Omental fat pad (tissue), 3 donors: ENCODE measurements at regions not wholly inside any gene's neighbourhood (a gene's known extent, or its start where the extent isn't known, plus 50 kb on each side); places are given as distances from the start of the nearest gene placed in this dataset.

ENCODE experiments used
- ATAC-seq: fragments of 150-250 bp; one replicate; pipeline ENCODE4 v1.9.1; 2016; ENCODE audit warnings: mild to moderate bottlenecking, moderate library complexity; ENCODE audit not compliant: low FRiP score
- DNase-seq: peaks from one replicate; pipeline ENCODE4 v3.0.0-alpha.2; 2019; ENCODE audit warnings: low spot score
- TF ChIP-seq, protein P1 (sequence below), 3 donors: fragments of 450-650 bp; IDR thresholded peaks; one replicate each; pipeline ENCODE4 v1.5.1; 2016 to 2017; ENCODE audit warnings: antibody characterized with exemption in 3 of 3, mild to moderate bottlenecking in 3 of 3, moderate library complexity in 2 of 3

DNA sequence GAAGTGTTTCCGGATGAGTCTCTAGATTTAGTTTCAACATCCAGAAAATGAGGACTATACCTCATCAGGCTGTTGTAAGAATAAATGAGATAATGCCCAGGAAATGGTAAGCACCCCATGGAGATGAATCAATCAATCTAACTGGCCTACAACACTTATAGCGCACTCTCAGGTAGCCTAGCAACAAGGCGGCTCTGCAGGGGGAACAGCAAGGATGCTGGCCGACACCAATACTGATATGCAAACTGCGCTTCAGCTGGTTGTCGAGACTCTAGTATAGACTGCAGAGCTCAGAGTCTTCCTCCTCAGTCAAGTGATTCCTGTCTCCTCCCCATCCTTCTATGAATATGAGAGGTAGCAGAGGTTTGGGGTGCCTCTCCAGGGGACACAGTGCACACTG lies 218.8 kb upstream of the WWC1 start:
- TF ChIP-seq, protein P1, sequence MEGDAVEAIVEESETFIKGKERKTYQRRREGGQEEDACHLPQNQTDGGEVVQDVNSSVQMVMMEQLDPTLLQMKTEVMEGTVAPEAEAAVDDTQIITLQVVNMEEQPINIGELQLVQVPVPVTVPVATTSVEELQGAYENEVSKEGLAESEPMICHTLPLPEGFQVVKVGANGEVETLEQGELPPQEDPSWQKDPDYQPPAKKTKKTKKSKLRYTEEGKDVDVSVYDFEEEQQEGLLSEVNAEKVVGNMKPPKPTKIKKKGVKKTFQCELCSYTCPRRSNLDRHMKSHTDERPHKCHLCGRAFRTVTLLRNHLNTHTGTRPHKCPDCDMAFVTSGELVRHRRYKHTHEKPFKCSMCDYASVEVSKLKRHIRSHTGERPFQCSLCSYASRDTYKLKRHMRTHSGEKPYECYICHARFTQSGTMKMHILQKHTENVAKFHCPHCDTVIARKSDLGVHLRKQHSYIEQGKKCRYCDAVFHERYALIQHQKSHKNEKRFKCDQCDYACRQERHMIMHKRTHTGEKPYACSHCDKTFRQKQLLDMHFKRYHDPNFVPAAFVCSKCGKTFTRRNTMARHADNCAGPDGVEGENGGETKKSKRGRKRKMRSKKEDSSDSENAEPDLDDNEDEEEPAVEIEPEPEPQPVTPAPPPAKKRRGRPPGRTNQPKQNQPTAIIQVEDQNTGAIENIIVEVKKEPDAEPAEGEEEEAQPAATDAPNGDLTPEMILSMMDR (IDR thresholded peaks at IDR 0.05): no peak
- ATAC-seq (no peak), DNase-seq (no peak)

DNA sequence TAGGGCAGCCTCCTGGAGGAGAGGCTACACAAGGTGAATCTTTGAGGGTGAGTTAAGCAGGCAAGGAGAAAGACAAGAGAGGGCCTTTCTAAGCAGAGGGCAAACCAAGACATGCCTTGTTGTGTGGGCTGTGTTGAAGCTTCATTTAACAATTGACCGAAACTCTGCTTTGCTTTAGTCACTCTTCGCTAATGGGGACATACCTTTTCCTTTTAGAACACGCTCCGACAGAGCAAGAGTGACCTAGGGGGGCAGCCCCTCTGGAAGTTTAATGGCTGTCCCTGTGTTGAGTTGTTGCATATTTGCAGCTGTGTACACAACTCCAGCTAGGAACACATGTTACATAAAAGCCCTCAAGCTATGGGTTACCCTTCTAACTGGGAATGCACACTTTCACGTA lies 218.1 kb upstream of the WWC1 start:
- DNase-seq: no peak
- no peak for ATAC-seq
- TF ChIP-seq, protein P1 (IDR thresholded peaks at IDR 0.05): no peak

DNA sequence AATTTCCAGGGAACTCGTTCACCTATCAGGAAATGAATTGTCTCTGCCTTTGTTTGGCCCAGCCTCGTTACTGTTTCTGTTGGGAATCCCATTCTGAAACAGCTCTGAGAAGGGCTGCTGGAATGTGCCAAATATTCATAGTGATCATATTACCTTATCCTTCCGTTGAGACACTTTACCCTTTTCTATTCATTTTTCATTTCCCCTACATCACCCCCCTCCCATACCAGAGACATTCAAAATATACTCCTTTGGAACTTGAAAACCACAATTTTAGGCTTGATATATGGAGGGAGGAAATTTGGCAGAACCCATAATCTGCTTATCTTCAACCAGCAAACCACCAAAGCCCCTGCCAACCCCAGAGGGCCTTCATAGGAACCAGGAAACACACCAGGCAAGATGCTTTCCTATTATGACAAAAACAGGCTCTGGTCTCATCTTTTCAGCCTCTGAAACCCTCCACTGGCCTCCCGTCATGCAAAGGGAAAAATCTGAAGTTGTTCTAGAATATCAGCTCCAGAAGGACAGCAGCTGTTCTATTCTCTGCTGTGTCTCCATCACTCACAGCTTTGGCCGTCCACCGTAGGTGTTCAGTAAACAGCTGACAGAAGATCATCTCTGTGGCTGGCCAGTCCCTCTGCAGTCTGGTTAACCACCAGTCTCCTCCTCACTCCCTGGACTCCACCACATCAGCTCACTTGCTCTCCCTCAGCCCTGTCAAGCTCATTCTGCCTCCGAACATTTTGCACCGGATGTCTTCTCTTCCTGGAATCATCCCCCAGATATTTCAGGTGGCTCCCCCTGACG lies 217.2 kb upstream of the WWC1 start:
- ATAC-seq (no peak), DNase-seq (no peak)
- TF ChIP-seq, protein P1 (IDR thresholded peaks at IDR 0.05): no peak

DNA sequence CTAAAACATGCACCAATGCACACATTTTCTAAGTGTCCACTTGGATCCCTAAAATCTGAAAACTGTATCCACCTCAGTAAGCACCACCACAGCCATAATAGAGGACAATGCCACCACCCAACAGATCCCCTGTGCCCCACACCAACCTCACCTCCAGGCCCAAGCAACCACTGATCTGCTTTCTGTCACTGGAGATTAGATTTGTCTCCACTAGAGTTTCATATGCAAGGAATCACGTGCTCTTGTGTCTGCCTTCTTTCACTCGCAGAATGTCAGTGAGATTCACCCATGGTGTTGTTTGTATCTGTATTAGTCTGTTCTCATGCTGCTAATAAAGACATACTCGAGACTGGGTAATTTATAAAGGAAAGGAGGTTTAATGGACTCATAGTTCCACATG lies 216.1 kb upstream of the WWC1 start:
- ATAC-seq (no peak), DNase-seq (no peak)
- TF ChIP-seq, protein P1 (IDR thresholded peaks at IDR 0.05): no peak

DNA sequence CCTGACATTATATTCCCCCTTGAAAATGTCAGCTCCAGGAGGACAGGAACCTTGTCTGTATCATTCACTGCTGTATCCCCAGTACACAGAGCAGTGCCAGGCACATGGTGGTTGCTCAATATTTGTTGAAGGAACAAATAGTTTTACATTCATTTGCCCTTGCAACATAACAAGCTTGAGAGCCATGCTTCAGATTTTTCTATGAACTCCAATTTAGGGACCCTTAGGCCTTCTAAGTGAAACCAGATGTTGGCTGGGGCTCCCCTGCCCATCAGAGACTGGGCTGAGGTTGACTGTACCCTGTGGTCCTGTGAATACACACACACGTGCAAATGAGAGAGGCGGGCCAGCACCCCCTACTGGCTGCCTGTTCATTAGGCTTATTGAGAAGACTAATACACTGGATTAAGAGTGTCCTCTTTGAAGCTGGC lies 214.9 kb upstream of the WWC1 start:
- TF ChIP-seq, protein P1 (IDR thresholded peaks at IDR 0.05): no peak
- ATAC-seq (no peak), DNase-seq (no peak)

DNA sequence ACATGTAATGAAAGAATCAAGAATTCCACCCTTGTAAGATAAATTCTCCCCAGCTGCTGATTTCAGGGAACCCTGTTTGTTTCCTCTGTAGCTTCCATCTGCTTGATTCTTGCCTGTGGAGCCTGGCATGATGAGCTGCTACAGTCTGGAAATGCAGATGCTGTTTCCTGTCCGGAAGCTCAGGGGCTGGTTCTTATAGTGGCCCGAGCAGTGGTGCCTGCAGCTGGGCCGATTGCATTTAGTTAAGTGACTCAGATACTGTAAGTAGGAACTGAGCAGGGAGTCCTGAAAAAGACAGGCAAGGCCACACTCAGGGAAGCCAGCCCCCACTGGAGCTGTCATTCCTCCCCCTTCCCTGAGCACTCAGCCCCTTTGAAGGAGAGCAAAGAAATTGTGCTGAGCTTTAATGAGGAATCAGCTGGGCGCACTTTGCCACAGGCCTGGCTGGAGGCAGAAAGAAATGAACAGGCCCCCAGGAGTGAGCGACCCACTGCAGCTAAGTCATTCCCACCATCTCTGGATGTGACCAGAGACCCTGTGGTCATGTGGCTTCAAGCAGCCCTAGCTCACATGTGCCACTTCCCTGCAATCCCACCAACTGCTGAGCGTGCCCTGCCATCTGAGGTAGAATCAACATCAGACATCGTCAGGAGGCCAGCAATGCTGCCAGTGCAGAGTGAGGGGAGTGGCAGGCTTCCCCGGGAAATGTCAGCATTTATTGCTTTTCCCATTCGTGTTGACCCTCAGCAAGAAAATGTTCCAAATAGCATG lies 206.0 kb upstream of the WWC1 start:
- DNase-seq (no peak), ATAC-seq (no peak)
- TF ChIP-seq, protein P1 (IDR thresholded peaks at IDR 0.05): no peak
